ENCODE measurements at regions not wholly inside any gene's neighbourhood (a gene's known extent, or its start where the extent isn't known, plus 50 kb on each side); places are given as distances from the start of the nearest gene placed in this dataset.
A peak's percentile ranks its signal among the peaks of the same experiment; 100 is the strongest.

GRCh38 chr10:131781076-131781475 lies 119.7 kb upstream of the PPP2R2D start:
- peaks cover 0 to 9% of the 10 kb centered on the region in 2 donors for H3K27me3 ChIP-seq
- H3K36me3 ChIP-seq = no peaks in the 10 kb centered on the region
- no peak for TF ChIP-seq CTCF (IDR thresholded peaks at IDR 0.05)
- intact Hi-C loops (cut with DNase I; ENCODE audit: low total_unique reads) = no loop called here
- H3K4me1 ChIP-seq = no peaks in the 10 kb centered on the region
- DNase-seq = peak in 1 of 2 donors; percentile 35
- H3K4me3 ChIP-seq = no peak overlapping the region
- peaks cover 0 to 28% (median 15%) of the 10 kb centered on the region in 3 donors for H3K9me3 ChIP-seq
- no peak overlapping the region for H3K27ac ChIP-seq

DNA sequence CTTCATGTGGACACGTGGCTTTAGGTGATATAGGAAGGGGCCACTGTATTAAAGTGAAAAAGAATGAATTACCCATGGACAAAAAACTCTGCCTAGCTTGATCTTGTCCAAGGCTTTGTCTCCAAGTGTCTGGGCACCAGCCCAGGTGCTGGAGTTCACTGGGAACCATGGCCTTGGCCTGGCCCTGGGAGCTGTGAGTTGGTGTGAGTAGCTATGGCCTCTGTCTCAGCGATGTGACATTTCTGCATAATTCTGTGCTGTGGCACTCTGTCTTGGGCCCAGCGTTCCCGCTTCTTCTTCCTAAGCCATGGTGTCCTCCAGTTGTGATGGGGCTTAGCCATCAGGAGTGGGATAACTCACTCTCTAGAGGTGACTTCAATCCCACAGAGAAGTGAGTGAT lies 119.0 kb upstream of the PPP2R2D start:
- H3K27me3 ChIP-seq = peaks cover 0 to 9% of the 10 kb centered on the region in 2 donors
- no peak for TF ChIP-seq CTCF (IDR thresholded peaks at IDR 0.05)
- no peak overlapping the region for H3K4me3 ChIP-seq
- H3K9me3 ChIP-seq = peaks cover 0 to 21% (median 10%) of the 10 kb centered on the region in 3 donors
- no peaks in the 10 kb centered on the region for H3K36me3 ChIP-seq
- intact Hi-C loops (cut with DNase I; ENCODE audit: low total_unique reads) = no loop called here
- no peaks in the 10 kb centered on the region for H3K4me1 ChIP-seq
- peak in 1 of 2 donors; percentile 48 for DNase-seq
- no peak overlapping the region for H3K27ac ChIP-seq

GRCh38 chr10:131784363-131785120 lies 116.3 kb upstream of the PPP2R2D start:
- Histone ChIP-seq H3K4me3 (no peak overlapping the region), H3K36me3 (no peaks in the 10 kb centered on the region), H3K27ac (no peak overlapping the region), H3K4me1 (no peaks in the 10 kb centered on the region), H3K27me3 (peaks cover 0 to 13% of the 10 kb centered on the region in 2 donors), H3K9me3 (no peaks in the 10 kb centered on the region)
- peak in 1 of 2 donors; percentile 51 for DNase-seq
- TF ChIP-seq CTCF (IDR thresholded peaks at IDR 0.05) = no peak
- intact Hi-C loops (cut with DNase I; ENCODE audit: low total_unique reads) = no loop called here

- intact Hi-C loops (cut with DNase I; ENCODE audit: low total_unique reads) = no loop called here
- Histone ChIP-seq H3K4me3 (no peak overlapping the region), H3K4me1 (no peaks in the 10 kb centered on the region), H3K27ac (no peak overlapping the region), H3K36me3 (no peaks in the 10 kb centered on the region), H3K27me3 (peaks cover 0 to 7% of the 10 kb centered on the region in 2 donors), H3K9me3 (no peaks in the 10 kb centered on the region)
- no peak for TF ChIP-seq CTCF (IDR thresholded peaks at IDR 0.05)
- no peak for DNase-seq
Measured at GRCh38 chr10:131785121-131785460, 115.7 kb upstream of the PPP2R2D start.

- H3K27me3 ChIP-seq = peaks cover 0 to 10% of the 10 kb centered on the region in 2 donors
- no peaks in the 10 kb centered on the region for H3K4me1 ChIP-seq
- H3K4me3 ChIP-seq = no peak overlapping the region
- H3K27ac ChIP-seq = no peak overlapping the region
- peak; percentile 48 to 59 for TF ChIP-seq CTCF (IDR thresholded peaks at IDR 0.05)
- H3K9me3 ChIP-seq = no peaks in the 10 kb centered on the region
- peak in 1 of 2 donors; percentile 23 for DNase-seq
- intact Hi-C loops (cut with DNase I; ENCODE audit: low total_unique reads) = no loop called here
- H3K36me3 ChIP-seq = no peaks in the 10 kb centered on the region
Measured at GRCh38 chr10:131786756-131787605, 113.8 kb upstream of the PPP2R2D start.

All from tibial artery (tissue), 4 donors.